DMS79 (cell line): ENCODE measurements at regions not wholly inside any gene's neighbourhood (a gene's known extent, or its start where the extent isn't known, plus 50 kb on each side); places are given as distances from the start of the nearest gene placed in this dataset.
"Not testable (repeated sequence)": the region's sequence is repeated elsewhere in the genome, so short reads cannot be mapped to it uniquely, and the experiment has no call there.

ENCODE experiments used
- DNase-seq: peaks from one replicate; lab custom pipeline; 2025; lab: John Stamatoyannopoulos, UW

DNA sequence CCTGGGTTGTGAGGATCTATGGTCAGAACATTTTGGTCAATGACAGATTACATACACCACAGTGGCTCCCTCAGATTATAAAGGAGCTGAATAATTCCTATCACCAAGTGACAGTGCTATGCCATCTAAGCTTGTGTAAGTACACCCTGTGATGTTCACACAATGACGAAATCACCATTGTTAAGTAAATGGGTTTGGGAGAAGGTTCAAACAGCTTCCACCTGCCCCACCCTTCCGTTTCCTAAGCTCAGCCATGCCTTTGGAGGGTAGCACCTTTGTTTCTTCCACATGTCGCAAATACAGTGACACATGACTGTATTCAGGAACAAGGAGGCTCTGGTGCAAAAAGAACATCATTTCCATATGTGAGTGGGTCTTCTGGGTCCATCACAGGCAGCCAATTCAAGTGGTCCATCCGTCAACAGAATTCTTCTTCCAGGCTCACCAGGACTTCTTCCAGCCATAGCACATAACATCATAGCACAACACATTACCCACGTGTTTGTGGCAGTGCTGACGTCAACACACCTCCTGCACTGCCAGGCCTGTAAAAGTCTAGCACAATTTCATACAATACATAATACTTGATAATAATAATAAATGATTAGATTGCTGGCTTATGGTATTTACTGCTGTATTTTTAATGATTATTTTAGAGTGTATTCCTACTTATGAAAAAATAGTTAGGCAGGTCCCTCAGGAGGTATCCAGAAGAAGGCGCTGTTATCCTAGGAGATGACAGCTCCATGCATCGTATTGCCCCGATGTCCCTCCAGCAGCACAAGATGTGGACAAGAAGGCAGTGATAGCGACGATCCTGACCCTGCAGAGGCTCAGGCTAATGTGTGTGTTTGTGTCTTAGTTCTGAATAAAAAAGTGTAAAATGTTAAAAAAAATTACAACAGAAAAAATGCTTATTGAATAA lies 264.8 kb downstream of the ANAPC1 start:
- DNase-seq, result no peak

DNA sequence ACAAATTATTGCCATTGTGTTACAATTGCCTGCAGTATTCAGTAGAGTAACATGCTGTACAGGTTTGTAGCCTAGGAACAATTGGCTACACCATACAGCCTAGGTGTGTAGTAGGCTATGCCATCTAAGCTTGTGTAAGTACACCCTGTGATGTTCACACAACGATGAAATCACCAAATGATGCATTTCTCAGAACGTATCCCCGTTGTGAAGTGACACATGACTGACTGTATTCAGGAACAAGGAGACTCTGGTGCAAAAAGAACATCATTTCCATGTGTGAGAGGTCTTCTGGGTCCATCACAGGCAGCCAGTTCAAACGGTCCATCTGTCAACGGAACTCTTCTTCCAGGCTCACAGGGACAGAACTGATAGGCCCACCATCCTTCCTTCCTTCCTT lies 263.7 kb downstream of the ANAPC1 start:
- no peak for DNase-seq

DNA sequence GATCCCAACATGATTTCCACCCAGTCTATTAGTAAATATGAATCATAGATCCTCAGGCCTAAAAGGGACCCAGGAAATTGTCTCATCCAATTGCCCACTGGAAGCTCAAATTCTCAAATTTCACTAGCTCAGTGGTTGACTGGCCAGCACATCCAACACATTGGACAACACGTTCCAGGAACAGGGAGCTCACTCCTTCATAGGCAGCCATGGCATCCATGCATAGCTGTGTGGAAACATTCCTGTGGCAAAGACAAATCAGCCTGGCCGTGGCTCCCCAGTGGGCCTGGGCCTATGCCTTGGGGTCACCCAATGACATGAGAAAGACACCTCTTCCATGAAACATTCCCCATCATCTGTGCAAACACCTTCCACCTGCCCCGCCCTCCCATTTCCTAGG lies 261.1 kb downstream of the ANAPC1 start:
- no peak for DNase-seq

DNA sequence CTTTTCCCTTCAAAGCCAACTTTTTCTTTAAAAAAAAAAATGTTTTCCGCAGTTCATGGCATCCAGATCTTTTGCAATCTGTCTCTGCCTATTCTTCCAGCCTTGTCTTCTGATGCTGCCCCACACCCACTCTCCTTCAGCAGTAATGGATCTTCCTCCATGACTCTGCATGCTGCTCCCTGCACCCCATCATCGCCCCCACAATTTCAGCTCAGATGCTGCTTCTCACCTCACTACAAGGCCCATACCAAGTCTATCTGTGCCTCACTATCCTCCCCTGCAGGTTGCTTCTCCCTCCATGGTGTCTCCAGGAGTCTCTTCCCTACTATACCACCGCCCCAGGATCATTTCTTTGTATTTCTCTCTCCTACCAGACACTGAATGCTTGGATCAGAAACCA lies 260.6 kb downstream of the ANAPC1 start:
- DNase-seq, result no peak

DNA sequence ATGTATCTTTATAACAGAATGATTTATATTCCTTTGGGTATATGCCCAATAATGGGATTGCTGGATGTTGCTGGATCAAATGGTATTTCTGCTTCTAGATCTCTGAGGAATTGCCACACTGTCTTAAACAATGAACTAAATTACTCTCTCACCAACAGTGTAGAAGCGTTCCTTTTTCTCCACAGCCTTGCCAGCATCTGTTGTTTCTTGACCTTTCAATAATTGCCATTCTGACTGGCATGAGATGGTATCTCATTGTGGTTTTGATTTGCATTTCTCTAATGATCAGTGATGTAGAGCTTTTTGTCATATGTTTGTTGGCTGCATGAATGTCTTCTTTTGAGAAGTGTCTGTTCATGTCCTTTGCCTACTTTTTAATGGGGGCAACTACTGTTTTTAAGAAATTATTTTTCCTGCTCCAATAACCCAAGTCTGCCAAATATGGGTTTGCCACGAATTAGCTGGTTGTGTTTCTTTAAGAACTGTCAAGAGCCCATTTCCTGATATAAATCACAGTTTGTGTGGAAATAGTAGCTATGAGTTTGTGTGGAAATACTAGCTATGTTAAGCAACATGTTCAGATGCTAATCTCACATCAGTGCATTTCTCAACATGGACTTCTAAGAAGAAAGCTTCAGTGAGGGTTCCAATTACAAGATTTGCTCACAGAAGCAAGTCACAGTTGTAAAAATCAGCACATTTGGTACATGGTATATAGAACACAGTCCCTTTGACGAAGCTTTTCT lies 259.4 kb downstream of the ANAPC1 start:
- DNase-seq, result no peak

DNA sequence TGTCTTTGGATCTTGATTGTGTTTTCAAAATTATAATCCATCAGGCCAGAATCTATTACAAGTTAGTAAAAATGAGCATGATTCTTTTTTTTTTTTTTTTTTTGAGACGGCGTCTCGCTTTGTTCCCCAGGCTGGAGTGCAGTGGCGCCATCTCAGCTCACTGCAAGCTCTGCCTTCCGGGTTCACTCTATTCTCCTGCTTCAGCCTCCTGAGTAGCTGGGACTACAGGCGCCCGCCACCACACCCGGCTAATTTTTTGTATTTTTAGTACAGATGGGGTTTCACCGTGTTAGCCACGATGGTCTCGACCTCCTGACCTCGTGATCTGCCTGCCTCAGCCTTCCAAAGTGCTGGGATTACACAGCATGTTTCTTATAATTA lies 258.8 kb downstream of the ANAPC1 start:
- not testable (repeated sequence) for DNase-seq

DNA sequence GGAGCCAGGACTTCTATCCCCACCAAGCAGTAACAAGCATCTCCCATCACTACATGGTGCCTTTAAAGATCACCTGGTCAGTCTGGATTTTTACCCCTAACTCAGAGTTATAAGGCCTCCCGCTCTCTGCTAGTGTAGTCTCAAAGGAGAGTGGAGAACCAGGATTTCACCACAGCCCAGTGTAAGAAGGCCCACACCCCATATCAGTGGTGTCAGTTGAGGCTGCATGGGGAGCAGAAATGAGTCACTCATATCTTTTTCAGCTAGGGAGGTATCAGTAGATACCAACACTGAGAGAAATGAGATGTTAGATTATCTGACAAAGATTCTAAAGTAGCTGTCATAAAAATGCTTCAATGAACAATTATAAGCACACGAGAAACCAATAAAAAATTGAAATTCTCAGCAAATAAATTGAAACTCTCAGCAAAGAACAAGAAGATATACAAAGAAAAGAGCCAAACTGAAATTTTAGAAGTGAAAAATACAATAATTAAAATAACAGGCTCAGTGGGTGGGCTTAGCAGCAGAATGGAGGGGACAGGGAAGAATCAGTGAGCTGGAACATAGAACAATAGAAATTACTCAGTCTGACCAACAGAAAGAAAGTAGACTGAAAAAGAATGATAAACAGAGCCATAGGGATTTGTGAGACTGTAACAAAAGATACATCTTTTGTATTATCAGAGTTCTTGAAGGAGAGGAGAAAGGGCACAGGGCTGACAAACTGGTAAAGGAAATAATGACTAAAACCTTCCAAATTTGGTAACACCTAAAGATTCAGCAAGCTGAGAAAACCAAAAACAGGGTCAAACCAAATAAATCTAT lies 257.7 kb downstream of the ANAPC1 start:
- no peak for DNase-seq

DNA sequence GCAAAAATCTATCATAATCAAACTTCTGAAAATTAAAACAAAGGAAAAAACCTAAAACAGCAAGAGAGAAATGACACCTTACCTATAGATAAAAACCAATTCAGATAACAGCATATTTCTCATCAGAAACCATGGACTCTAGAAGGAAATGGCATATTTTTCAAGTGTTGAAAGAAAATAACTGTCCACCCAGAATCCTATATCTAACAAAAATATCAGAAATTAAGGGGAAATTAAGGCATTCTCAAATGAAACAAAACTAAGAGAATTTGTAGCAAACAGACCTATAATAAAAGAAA lies 257.2 kb downstream of the ANAPC1 start:
- DNase-seq, result no peak

DNA sequence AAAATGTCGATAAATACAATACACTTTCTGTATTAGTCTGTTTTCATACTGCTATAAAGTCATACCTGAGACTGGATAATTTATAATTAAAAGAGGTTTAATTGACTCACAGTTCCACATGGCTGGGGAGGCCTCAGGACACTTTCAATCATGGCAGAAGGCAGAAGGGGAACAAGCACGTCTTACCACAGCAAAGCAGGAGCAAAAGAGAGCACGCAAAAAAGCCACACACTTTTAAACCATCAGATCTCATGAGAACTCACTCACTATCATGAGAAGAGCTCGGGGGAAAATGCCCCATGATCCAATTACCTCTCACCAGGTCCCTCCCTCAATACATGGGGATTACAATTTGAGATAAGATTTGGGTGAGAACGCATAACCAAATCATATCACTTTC lies 256.7 kb downstream of the ANAPC1 start:
- no peak for DNase-seq

DNA sequence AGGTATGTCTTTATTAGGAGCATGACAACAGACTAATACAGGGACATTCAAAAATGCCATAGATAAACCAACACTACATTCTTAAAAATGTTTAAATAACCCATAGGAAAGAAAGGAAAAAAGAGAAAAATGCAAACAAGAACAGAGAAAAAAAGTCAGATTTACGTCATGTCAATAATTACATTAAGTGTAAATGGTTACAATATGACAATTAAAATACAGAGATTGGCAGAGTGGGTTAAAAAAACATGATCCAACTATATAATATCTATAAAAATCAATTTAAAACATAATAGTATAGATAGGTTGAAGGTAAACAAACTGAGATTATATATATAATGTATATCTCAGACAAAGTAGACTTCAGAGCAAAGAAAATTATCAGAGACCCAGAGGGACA lies 255.8 kb downstream of the ANAPC1 start:
- DNase-seq, result no peak

DNA sequence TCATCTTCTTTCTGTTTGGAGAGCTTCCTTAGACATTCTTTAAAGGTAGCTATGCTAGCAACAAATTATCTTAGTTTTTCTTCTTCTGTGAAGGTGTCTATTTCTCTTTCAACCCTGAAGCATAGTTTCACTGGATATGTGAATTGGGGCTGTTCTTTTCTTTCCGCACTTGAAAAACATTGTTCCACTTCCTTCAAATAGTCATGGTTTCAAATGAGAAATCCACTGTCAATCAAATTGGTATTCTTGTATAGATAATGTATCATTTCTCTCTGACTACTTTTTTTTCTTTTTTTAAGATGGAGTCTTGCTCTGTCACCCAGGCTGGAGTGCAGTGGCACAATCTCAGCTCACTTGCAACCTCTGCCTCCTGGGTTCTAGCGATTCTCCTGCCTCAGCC lies 254.0 kb downstream of the ANAPC1 start:
- DNase-seq, result no peak

DNA sequence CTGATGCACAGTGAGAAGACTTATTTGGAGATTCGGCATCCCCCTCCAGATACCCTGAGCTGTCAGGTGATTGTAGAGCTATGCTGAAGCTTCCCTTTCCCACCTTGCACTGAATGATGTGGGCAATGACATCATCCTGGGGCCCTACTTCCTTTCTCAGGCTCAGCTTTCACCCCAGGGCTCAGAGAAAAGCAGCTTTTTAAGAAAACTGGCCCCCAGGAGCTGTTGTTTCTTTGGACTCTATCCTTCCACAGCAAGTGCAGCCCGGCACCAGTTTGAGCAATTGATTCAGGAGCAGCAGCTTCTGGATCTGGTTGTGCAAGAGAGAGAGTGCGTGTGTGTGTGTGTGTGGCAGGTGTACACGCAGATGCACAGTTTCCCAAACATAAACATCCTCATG lies 251.3 kb downstream of the ANAPC1 start:
- no peak for DNase-seq

DNA sequence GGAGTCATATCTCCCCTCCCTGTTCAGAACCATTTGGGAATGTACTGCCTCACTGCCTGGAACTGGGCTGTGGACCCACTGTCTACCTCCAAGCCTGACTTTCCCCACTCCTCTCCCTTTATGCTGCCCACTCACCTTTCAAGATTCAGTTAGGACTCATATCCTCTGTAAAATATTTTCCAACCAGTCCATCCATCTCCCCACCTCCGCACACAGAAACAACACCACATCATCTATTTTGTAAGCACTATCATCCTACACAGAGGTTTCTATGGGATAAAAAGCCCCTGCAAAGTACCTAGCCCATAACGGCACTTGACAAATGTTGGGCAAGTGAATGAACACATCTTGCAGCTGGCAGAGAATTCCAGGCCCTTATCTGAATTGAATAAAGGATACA lies 250.8 kb downstream of the ANAPC1 start:
- DNase-seq, result no peak

DNA sequence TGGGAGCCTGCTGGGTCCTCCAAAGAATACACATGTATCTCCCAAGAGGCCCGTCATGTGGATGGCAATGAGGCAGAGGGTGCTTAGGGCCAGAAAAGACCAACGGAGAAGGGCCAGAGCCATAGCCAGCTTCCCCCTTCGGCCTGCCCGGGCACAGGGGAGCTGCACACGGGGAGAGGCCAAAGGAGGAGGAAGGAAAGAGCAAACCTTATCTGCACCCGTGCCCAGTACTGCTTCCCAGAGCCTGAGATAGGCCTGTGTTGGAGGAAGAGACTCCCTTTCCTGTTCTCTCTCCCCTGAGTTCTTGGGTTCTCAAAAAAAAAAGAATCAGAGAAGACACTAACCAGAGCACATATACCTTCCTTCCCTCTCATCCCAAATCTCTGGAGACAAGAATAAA lies 250.3 kb downstream of the ANAPC1 start:
- DNase-seq, result no peak

DNA sequence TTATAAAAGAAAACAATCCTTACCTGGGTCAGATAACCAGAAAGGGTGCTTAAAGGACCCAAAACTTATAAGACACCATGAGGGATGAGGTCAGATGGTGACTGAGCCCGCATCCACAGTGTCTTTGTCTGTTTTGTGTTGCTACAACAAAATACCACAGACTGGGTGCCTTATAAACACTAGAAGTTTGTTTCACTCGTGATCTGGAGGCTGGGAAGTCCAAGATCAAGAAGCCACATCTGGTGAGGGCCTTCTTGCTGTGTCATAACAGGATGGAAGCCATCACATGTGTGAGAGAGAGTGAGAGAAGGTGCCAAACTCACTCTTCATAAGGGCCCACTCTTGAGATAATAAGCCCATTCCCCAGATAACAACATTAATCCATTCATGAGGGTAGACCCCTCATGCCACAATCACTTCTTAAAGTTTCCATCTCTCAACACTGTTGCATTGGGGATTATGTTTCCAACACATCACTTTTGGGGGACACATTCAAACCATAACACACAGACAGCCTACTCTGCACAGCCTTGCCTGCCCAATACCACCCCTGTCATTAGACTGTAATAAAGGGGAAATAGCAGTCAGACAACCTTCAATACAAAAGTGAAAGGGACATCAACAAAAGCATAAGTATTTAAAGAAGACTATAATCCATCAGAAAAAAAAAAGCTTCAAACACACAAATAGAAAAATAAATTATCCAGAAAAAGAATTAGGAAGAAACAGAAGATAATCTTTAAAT lies 249.8 kb downstream of the ANAPC1 start:
- no peak for DNase-seq

DNA sequence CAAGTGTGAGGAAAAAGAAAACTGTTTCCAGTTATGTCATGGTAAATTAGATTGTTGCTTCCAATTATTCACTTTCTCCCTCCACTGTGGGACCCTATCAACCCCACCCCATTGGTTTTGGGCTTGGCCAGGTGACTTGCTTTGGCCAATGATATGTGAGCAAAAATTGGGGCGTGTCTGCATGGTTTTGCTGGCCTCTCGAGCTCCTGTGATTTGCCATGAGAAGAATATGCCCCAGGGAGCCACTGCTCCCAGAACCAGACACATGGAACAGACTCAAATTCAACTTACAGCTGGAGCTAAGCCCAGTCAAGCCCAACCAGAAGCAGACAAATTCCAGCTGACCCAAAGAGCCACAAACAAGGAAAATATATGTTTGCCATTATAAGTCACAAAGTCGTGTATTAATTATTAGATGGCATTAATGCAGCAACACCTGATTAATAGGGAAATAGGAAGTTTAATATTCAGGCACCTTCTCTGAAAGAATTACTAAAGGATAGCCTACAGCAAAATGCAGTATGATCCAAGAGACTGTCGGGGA lies 248.9 kb downstream of the ANAPC1 start:
- DNase-seq, result no peak

DNA sequence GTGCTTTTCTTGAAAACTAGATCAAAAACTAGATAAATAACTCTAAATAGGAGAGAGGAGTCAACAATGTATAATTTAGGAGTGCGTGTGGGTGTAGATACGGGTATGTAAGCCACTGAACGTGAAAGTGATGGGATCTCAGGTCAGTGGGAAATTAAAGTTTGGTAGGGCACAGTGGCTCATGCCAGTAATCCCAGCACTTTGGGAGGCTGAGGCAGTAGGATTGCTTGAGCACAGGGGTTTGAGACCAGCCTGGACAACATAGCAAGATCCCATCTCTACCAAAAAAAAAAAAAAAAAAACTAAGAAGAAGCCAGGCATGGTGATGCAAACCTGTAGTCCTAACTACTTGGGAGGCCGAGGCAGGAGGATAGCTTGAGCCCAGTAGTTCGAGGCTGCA lies 247.1 kb downstream of the ANAPC1 start:
- no peak for DNase-seq

DNA sequence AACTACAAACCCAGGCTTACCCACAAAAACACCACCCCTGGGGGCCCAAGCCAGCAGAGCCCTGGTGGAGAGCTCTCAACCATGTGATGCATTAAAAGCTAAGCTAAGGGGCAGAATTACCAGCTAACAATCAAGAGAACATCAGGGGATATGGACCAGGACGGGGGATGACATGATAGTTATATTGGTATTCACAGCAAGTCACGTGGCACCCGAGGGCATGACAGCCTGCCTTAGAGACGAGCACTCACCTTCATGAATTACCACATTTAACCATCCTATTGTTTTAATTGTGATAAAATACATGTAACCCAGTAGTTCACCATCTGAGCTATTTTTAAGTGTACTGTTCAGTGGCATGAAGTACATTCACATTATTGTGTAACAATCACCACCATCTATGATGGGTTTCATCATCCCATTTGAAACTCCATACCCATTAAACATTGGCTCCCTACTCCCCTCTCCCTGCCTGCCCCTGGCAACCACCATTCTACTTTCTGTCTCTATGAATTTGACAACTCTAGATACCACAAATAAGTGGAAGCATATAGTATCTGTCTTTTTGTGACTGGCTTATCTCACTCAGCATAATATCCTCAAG lies 245.6 kb downstream of the ANAPC1 start:
- DNase-seq, result no peak

DNA sequence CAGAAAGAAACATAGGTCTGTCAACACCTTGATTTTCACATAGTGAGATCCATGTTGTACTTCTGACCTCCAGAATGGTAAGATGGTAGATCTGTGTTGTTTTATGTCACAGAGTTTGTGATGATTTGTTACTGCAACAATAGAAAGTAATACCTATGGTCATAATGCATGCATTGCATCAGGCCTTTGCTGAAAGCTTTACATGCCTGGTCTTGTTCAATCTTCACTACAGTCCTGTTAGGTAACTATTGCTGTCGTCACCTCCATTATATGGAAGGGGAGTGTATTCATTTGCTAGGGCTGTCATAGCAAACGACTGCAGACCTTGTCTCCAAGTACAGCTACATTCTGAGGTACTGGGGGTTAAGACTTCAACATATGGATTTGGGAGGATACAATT lies 243.5 kb downstream of the ANAPC1 start:
- DNase-seq, result no peak

DNA sequence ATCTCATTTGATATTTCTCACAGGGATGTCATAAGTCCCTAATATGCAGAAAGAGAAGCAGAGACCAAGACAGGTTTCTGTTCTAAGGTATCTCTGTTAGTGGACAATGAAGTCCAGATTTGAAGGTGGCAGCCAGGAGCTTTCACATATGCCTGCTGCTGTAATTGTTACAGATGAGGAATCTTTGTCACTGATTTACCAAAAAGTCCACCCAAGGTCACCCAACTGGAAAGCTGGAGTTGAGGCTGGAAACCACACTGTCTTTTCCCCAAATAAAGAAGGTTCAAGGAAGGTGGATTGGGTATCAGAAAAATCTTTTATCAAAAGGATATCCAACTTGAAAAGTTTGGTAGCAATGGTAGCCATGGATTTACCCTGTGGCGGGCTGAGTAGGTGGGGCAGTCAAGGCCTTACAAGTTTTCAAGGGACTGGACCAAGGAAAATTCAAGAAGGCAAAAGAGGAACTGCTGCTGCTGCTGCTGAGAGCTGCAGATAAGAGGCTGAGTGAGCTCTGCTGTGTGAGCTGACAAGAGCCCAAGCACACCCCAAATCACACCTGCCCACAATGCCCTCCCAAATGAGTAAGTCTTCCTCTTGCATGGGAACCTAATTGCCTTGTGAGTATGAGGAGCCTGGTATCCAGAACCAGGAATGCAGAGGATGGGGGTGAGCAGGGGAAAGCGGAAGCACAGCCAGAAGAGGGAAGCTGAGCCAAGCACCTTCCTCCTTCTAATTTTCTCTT lies 241.2 kb downstream of the ANAPC1 start:
- no peak for DNase-seq

DNA sequence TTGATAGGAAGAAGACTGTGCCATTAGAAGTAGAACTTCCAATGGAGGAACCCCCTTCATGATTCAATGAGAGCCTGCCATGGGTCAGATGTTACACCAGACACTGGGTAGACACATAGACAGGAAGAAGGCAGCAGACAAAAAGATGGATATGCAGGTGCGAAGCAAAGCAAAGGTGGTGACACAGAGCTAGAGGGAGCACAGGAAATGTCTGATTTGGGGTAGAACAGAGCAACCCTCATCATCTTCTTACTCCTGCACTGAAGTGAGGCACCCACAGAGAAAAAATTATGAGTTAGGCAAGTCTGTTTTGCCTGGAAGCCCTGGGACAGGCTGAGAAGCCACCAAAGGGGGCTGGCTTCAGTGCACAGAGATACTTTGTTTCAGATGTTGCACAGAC lies 240.2 kb downstream of the ANAPC1 start:
- DNase-seq, result no peak
